HepG2 (cell line): ENCODE measurements at regions not wholly inside any gene's neighbourhood (a gene's known extent, or its start where the extent isn't known, plus 50 kb on each side); places are given as distances from the start of the nearest gene placed in this dataset.

Experiments used
- CHCHD3 ChIP-seq: sonication (generic); formaldehyde crosslinking; IDR thresholded peaks from 2 replicates; pipeline ENCODE4 v1.8.0; 2022; ENCODE audit warnings: mild to moderate bottlenecking, missing genetic modification reagents, moderate library complexity
- CREB1 ChIP-seq, 2 experiments: fragments of 450-650 bp in 1 of 2; IDR thresholded peaks; 2 replicates each; pipeline ENCODE4 v1.6.1; 2016 to 2017; ENCODE audit warnings: control low read depth in 1 of 2, mild to moderate bottlenecking in 1 of 2, missing compliant biosample characterization in 1 of 2, missing genetic modification characterization in 1 of 2
- HDAC2 ChIP-seq: sonication (generic); formaldehyde crosslinking; IDR thresholded peaks from 2 replicates; pipeline ENCODE4 v1.4.0; 2020; ENCODE audit warnings: missing genetic modification reagents
- JUN ChIP-seq: sonication (generic); formaldehyde crosslinking; IDR thresholded peaks from 2 replicates; pipeline ENCODE4 v1.4.0; 2020; ENCODE audit warnings: mild to moderate bottlenecking, missing genetic modification reagents
- NCOR1 ChIP-seq: fragments of 200-600 bp; sonication (generic); IDR thresholded peaks from 2 replicates; pipeline ENCODE4 v1.7.0; 2017; ENCODE audit warnings: antibody characterized with exemption, low read length, borderline replicate concordance
- PRPF4 ChIP-seq: fragments of 200-400 bp; formaldehyde crosslinking; IDR thresholded peaks from 2 replicates; pipeline ENCODE4 v1.6.1; 2016; ENCODE audit warnings: low read length, low read depth; ENCODE audit not compliant: poor library complexity, severe bottlenecking
- SMAD1 ChIP-seq: sonication (generic); formaldehyde crosslinking; IDR thresholded peaks from 2 replicates; pipeline ENCODE4 v1.4.0; 2020; ENCODE audit warnings: missing genetic modification reagents, low read depth, mild to moderate bottlenecking, borderline replicate concordance
- TF ChIP-seq, protein P1 (sequence below): sonication (generic); formaldehyde crosslinking; IDR thresholded peaks from 2 replicates; pipeline ENCODE4 v1.5.0; 2020; ENCODE audit warnings: mild to moderate bottlenecking, missing genetic modification reagents, moderate library complexity
- TF ChIP-seq, protein P2 (sequence below): sonication (generic); formaldehyde crosslinking; IDR thresholded peaks from 2 replicates; pipeline ENCODE4 v1.4.0; 2020; ENCODE audit warnings: missing genetic modification reagents
- TF ChIP-seq, protein P3 (sequence below): sonication (generic); formaldehyde crosslinking; IDR thresholded peaks from 2 replicates; pipeline ENCODE4; 2020; ENCODE audit warnings: missing genetic modification reagents, mild to moderate bottlenecking, borderline replicate concordance
- TF ChIP-seq, protein P4 (sequence below): sonication (generic); formaldehyde crosslinking; conservative IDR thresholded peaks from 2 replicates; pipeline ENCODE4 v1.8.1; 2023; ENCODE audit warnings: missing genetic modification reagents

DNA sequence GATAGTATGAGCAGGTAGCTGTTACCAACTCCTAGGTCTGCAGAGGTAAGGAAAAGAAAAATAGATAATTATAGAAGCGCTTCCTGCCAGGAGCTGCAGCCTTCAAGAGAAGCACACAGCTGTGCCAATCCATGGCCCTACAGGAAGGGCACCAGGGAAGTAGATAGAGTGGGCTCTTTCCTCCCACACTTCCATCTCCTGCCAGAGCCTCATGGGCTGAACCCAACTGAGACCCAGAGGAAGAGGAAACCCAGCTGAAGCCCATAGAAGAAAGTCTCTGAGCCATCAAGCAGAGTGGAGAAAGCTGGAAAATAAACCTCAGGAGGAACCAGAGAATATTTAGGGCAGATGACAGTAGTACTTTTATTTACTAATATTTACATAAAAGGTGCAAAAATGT is 146.7 kb upstream of the ATXN1 start:
- no peak for TF ChIP-seq HDAC2 (CRISPR knock-in tag)
- TF ChIP-seq CHCHD3 = no peak
- TF ChIP-seq, protein P1, sequence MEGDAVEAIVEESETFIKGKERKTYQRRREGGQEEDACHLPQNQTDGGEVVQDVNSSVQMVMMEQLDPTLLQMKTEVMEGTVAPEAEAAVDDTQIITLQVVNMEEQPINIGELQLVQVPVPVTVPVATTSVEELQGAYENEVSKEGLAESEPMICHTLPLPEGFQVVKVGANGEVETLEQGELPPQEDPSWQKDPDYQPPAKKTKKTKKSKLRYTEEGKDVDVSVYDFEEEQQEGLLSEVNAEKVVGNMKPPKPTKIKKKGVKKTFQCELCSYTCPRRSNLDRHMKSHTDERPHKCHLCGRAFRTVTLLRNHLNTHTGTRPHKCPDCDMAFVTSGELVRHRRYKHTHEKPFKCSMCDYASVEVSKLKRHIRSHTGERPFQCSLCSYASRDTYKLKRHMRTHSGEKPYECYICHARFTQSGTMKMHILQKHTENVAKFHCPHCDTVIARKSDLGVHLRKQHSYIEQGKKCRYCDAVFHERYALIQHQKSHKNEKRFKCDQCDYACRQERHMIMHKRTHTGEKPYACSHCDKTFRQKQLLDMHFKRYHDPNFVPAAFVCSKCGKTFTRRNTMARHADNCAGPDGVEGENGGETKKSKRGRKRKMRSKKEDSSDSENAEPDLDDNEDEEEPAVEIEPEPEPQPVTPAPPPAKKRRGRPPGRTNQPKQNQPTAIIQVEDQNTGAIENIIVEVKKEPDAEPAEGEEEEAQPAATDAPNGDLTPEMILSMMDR = no peak
- TF ChIP-seq PRPF4 = no peak
- no peak for TF ChIP-seq NCOR1
- TF ChIP-seq, protein P2, sequence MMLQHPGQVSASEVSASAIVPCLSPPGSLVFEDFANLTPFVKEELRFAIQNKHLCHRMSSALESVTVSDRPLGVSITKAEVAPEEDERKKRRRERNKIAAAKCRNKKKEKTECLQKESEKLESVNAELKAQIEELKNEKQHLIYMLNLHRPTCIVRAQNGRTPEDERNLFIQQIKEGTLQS = no peak
- TF ChIP-seq, protein P3, sequence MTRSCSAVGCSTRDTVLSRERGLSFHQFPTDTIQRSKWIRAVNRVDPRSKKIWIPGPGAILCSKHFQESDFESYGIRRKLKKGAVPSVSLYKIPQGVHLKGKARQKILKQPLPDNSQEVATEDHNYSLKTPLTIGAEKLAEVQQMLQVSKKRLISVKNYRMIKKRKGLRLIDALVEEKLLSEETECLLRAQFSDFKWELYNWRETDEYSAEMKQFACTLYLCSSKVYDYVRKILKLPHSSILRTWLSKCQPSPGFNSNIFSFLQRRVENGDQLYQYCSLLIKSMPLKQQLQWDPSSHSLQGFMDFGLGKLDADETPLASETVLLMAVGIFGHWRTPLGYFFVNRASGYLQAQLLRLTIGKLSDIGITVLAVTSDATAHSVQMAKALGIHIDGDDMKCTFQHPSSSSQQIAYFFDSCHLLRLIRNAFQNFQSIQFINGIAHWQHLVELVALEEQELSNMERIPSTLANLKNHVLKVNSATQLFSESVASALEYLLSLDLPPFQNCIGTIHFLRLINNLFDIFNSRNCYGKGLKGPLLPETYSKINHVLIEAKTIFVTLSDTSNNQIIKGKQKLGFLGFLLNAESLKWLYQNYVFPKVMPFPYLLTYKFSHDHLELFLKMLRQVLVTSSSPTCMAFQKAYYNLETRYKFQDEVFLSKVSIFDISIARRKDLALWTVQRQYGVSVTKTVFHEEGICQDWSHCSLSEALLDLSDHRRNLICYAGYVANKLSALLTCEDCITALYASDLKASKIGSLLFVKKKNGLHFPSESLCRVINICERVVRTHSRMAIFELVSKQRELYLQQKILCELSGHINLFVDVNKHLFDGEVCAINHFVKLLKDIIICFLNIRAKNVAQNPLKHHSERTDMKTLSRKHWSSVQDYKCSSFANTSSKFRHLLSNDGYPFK = no peak
- TF ChIP-seq SMAD1 (CRISPR knock-in tag) = no peak
- TF ChIP-seq CREB1 (IDR thresholded peaks at IDR 0.05) = no peak
- no peak for TF ChIP-seq CREB1 (CRISPR knock-in tag; IDR thresholded peaks at IDR 0.05)
- TF ChIP-seq, protein P4, sequence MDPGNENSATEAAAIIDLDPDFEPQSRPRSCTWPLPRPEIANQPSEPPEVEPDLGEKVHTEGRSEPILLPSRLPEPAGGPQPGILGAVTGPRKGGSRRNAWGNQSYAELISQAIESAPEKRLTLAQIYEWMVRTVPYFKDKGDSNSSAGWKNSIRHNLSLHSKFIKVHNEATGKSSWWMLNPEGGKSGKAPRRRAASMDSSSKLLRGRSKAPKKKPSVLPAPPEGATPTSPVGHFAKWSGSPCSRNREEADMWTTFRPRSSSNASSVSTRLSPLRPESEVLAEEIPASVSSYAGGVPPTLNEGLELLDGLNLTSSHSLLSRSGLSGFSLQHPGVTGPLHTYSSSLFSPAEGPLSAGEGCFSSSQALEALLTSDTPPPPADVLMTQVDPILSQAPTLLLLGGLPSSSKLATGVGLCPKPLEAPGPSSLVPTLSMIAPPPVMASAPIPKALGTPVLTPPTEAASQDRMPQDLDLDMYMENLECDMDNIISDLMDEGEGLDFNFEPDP (CRISPR knock-in tag) = no peak
- no peak for TF ChIP-seq JUN (CRISPR knock-in tag)
